GM10266 (cell line): ENCODE measurements at regions not wholly inside any gene's neighbourhood (a gene's known extent, or its start where the extent isn't known, plus 50 kb on each side); places are given as distances from the start of the nearest gene placed in this dataset.

Experiments
- DNase-seq: peaks from one replicate; pipeline ENCODE4 v3.0.0; 2012; ENCODE audit errors: extremely low spot score
- TF ChIP-seq, protein P1 (sequence below): IDR thresholded peaks from 2 replicates; pipeline ENCODE4 v1.5.1; 2012; ENCODE audit warnings: mild to moderate bottlenecking, low read depth; ENCODE audit not compliant: control insufficient read depth, insufficient read depth; ENCODE audit errors: missing control alignments

GRCh38 chr1:14514739-14515138, 83.7 kb upstream of the KAZN start:
- TF ChIP-seq, protein P1, sequence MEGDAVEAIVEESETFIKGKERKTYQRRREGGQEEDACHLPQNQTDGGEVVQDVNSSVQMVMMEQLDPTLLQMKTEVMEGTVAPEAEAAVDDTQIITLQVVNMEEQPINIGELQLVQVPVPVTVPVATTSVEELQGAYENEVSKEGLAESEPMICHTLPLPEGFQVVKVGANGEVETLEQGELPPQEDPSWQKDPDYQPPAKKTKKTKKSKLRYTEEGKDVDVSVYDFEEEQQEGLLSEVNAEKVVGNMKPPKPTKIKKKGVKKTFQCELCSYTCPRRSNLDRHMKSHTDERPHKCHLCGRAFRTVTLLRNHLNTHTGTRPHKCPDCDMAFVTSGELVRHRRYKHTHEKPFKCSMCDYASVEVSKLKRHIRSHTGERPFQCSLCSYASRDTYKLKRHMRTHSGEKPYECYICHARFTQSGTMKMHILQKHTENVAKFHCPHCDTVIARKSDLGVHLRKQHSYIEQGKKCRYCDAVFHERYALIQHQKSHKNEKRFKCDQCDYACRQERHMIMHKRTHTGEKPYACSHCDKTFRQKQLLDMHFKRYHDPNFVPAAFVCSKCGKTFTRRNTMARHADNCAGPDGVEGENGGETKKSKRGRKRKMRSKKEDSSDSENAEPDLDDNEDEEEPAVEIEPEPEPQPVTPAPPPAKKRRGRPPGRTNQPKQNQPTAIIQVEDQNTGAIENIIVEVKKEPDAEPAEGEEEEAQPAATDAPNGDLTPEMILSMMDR: no peak
- no peak for DNase-seq

DNA sequence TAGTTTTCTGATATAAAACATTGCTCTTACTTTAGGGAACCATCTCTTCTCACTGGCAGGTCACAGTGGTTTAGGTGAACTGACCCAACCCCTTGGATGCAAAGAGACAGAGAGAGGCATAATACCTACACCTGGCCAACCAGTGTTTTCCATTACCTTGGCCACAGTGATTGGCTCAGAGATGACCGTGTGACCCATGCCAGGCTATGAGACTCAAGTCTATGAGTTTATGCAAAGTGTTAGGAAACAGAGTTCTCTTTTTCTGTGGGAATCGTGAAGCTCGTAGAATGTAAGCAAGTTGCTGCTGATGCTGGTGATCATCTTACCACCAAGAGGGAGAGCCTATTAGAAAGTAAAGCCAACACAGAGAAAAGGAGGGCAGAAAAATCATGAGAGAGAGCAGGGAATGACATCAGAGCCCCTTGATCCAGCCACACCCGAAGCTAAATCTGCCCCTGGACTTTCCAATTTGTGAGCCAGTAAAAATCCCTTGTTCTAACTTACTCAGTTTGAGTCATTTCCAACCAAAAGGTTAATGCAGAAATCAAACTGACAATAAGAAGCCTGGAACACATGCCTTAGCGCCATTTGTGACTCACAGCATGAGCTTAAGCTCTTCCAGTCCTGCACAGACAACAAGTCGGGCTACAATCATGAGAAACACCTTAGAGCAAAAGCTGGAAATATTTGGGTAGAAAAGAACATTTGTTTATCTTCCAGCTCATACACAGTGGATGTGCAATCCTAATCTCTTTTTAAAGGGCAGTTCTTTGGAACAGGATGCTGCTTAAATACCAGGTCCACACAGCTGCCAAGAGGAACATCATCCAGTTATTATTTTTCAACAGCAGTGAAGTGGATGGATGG, 81.3 kb upstream of the KAZN start:
- peak; percentile 17 for DNase-seq

GRCh38 chr1:14517841-14518180, 80.7 kb upstream of the KAZN start:
- no peak for DNase-seq
- TF ChIP-seq, protein P1: no peak

More for the DNA sequence above, 81.3 kb upstream of the KAZN start:
- TF ChIP-seq, protein P1: no peak

- TF ChIP-seq, protein P1: no peak
- no peak for DNase-seq
These were observed 78.5 kb upstream of the KAZN start for GRCh38 chr1:14519976-14520375.

DNA sequence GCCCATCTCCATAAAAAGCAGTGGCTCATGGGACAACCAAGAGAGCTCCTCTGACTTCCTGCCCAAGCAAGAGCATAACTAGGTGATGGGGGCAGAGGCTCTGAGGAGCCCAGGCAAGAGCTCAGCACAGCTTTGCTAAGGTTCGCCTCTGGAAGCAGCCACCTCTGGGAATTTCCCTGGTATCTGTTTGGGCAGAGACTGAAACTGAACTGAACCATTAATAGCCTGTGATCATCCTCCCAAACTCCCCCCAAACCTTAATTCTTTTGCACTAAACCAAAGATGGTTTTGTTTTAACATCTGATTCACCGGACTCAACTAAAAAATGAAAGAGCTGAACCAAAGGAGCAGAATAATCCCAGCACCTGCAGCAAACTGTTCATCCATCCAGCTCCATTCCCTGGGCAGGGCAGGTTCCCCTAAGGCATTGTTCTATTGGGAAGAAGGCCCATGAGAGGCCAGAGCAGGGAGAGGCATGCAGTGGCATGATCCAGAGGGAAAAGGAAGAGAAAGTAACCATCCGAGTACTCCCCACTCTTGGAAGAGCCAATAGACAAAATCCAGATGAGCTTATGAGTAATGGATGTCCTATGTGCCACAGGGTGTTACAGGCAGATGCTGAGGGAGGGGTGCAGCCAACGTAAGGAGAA, 77.8 kb upstream of the KAZN start:
- TF ChIP-seq, protein P1: no peak
- DNase-seq: peak; percentile 21

DNA sequence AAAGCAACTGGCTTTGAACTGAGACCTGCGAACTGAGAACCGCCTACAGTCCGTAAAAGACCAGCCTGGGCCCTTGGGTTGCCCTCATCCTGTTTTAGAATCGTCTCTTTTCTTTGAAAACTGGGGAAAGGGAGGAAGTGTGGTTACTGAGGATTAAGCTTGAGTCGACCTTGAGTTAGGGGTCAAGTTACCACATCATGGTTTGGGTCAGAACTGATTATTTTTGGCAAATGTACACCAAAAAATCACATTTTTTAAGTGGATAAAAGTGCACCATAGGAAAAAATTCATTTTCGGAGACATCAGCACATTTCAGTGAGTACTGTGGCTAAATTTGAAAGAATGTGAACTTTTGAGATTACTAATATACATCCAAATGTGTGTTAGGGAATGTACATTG, 76.9 kb upstream of the KAZN start:
- DNase-seq: no peak
- TF ChIP-seq, protein P1: no peak
